HG02571 (cell line): ENCODE measurements at regions not wholly inside any gene's neighbourhood (a gene's known extent, or its start where the extent isn't known, plus 50 kb on each side); places are given as distances from the start of the nearest gene placed in this dataset.
"Not testable (repeated sequence)": the region's sequence is repeated elsewhere in the genome, so short reads cannot be mapped to it uniquely, and the experiment has no call there.

ENCODE experiments used
- ATAC-seq: cut with Tn5 transposase; IDR thresholded peaks from one replicate; pipeline ENCODE4 v1.9.1; 2021; ENCODE audit warnings: mild to moderate bottlenecking, moderate library complexity; ENCODE audit not compliant: unreplicated experiment

DNA sequence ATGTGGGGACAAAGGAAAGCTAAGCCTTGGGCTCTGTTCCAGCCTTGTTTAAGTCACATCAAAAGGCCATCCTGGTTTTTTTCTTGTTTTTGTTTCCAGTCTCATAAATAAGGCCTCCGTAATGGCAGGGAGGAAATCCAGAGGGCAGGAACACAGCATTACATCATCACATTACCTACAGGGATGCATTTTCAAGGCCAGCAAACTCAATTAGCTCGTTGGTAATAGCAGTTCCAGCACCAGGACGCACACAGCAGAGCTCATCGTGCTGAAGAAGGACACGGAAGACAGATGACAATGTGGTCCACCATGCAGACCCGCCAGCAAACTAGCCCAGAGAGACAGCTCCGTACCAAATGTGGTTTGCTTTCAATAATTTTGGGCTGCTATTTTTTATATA is 1209.2 kb downstream of the TYW1 start:
- ATAC-seq, result no peak

- no peak for ATAC-seq
Measured at GRCh38 chr7:68206946-68207485, 1210.4 kb downstream of the TYW1 start.

GRCh38 chr7:68207676-68208075 is 1211.0 kb downstream of the TYW1 start:
- ATAC-seq, result no peak

DNA sequence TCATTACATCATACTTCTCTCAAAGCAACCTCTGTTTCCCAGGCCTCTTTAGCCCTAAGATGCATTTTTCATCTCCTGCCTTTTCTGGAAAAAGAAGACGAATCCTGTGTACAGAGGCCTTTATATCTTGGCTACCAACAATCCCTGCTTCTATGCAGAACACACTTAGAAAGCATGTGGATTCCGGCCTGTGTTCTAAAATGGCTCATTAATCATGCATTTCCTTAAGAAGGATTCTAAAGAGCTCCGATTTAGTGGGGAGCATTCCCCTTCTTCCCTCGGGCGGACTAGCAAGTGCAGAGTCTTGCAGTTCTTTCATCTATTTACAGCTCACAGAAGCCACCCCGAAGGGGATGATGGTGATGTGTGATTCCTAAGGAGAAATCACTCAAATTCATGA is 1212.9 kb downstream of the TYW1 start:
- ATAC-seq, result no peak

- ATAC-seq, result no peak
Measured at GRCh38 chr7:68213838-68214237, 1217.2 kb downstream of the TYW1 start.

DNA sequence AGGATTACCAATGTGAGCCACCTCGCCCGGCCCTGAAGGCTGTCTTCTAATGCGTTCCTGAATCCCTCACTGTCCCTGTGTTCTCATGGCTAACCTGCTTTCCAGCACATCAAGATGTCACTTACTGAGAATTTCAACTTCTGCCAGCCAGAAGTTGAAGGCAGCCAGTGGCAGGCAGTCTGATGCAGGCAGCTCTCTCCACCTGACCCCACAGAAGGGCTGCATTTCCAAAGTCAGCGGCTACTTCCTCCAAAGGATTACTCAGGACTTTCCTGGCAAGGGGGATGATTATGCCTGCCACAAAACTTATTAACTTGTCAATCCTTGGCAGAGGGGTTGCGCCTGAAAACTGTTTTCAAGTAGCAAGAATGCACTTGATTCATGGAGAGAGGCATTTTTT is 1219.4 kb downstream of the TYW1 start:
- ATAC-seq, result no peak

DNA sequence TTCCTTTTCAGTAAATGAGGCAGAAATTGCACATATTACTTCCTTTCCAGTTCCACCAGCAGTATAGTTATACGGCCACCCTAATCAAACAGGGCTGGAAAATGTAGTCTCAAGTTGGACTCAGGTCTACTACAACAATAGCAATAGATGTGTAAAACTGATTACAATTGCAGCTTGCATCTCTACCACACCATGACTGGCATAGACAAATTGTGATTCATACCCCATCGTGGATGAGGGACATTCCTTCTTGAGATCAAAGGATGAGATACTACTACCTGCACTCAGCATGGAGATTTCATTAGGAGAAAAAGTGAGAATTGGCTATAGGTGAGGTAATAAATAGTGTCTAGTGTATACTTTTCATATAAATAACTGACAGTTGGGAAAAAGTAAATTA is 1220.8 kb downstream of the TYW1 start:
- ATAC-seq, result no peak

DNA sequence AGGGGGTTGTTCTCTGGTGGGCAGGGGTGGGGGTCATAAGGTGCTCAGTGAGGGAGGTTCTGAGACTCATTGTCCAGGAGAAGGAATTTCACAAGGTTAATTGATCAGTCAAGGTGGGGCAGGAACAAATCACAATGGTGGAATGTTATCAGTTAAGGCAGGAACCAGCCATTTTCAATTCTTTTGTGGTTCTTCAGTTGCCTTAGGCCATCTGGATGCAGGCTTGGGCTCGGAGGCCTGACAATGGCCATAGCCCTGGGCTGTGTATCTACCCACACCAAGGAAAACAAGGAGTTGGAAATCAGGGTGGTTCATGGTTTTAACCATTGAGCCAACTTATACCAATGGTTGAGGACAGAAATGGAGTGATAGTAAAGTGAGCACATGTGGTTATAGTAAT is 1221.8 kb downstream of the TYW1 start:
- no peak for ATAC-seq

- ATAC-seq, result no peak
Measured at GRCh38 chr7:68222311-68222710, 1225.7 kb downstream of the TYW1 start.

DNA sequence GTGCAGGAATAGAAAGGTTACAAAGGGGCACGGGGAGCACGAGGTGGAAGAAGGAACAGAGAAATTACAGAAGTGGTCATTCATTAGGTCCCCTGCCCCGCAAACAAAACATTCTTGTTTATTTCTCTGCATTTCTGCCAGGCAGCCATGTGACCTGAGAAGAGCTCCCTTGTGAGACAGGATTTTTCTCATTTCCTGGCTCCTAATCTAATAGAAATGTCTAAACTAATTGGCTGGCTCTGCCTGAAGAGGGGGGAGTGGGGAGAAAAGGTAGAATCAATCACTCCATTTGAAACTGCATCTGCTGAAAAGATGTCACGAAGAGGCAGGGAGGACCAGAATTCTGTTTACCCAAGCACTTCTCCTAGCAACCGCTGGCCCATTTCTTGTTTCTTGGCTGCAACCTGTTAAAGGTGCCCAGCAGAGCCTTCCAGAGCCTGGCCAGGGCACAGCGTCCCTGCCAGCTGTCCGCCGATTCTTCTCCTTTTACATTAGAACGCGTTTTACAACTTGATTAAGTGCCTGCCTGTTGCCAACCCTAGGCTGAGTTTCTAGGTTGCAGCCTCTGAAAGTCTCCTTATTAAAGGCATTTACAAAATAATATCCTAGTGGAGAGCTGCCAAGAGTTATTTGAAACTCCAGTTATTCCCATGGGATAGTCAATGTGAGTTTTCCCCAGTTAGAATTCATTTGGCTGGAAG is 1227.6 kb downstream of the TYW1 start:
- no peak for ATAC-seq

DNA sequence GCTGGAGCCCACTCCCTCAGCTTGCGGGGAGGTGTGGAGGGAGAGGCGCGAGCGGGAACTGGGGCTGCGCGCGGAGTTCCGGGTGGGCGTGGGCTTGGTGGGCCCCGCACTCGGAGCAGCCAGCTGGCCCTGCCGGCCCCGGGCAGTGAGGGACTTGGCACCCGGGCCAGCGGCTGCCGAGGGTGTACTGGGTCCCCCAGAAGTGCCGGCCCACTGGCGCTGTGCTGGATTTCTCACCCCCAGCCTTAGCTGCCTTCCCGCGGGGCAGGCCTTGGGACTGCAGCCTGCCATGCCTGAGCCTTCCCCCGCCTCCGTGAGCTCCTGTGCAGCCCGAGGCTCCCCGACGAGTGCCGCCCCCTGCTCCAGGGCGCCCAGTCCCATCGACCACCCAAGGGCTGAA is 1234.4 kb downstream of the TYW1 start:
- not testable (repeated sequence) for ATAC-seq

DNA sequence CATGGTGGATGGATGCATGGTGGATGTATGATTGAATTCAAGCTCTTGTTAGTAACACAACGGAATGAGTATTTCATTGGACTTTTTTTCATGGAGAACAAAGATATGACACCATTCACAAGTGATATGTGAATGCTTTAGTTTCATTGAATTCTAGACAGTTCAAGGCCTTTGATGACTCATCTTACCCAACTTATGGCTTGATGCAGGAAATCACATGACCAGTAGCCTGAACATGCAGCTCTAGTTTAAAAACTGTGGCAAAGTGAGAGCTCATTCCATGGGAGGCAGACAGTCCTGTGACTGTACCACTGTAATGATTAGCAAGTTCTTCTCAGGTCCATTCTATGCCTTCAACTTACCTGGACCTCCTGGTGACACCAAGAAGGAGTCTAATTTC is 1239.3 kb downstream of the TYW1 start:
- ATAC-seq, result no peak

DNA sequence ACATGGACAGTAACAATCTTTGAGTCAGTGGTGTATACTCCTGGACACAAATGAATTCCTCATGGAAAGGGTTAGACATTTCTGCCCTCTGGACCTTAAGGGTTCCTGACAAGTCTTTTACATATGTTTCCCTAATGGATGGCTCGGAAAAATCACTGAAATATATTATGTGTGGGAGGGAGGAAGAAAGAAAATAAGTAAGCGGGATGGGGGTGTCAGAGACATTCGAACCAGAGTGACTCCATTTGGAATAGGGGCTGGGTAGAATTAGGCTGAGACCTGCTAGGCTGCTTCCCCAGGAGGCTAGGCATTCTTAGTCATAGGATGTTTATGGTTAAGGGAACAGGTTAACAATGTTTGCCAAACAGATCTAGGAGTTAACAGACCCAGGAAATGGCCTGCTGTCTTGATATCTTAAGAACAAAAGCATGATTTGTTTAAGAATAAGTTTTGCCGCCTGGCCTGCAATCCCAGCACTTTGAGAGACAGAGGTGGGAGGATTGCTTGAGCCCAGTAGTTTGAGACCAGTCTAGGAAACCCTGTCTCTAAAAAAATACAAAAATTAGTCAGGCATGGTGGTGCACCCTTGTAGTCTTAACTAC is 1241.7 kb downstream of the TYW1 start:
- no peak for ATAC-seq

DNA sequence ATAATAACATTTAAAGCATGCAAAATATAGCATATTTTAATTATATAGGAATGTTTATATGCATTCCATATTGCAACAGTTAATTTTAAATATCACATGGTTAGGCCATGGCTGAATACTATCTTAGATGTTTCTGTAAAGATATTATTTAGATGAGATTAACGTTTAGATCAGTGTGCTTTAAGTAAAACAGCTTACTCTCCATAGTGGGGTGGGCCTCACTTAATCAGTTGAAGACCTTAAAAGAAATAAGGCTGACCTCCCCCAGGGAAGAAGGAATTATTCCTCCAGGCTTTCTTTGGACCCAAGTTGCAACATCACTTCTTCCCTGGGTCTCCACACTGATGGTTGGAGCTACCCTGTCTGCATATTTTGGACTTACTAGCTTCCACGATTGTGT is 1246.5 kb downstream of the TYW1 start:
- ATAC-seq, result no peak

DNA sequence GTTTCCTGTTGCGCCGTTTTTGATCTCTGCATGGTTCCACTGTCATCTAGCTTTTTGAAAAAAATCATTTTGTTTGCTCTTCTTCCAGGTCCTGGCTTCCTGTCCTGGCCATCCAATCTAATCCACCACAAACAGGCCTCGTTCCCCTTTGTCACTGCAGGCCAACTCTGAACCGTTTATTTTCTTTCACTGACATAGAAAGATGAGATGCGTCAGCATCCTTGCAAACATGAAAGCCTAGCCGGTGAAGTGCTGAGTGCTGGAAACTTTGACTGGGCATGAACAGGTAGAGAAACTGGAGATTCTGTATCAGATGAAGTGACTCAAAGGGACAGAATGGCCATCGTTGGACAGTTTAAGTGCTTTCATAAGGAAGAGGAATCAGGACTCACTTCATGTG is 1247.8 kb downstream of the TYW1 start:
- ATAC-seq, result no peak

GRCh38 chr7:68245688-68246087 is 1249.1 kb downstream of the TYW1 start:
- ATAC-seq, result no peak

GRCh38 chr7:68246189-68246633 is 1249.6 kb downstream of the TYW1 start:
- no peak for ATAC-seq

- no peak for ATAC-seq
Measured at GRCh38 chr7:68247126-68247525, 1250.5 kb downstream of the TYW1 start.

- no peak for ATAC-seq
Measured at GRCh38 chr7:68247571-68247970, 1250.9 kb downstream of the TYW1 start.

GRCh38 chr7:68248973-68249372 is 1252.3 kb downstream of the TYW1 start:
- ATAC-seq, result no peak

GRCh38 chr7:68249611-68250010 is 1253.0 kb downstream of the TYW1 start:
- ATAC-seq, result no peak

DNA sequence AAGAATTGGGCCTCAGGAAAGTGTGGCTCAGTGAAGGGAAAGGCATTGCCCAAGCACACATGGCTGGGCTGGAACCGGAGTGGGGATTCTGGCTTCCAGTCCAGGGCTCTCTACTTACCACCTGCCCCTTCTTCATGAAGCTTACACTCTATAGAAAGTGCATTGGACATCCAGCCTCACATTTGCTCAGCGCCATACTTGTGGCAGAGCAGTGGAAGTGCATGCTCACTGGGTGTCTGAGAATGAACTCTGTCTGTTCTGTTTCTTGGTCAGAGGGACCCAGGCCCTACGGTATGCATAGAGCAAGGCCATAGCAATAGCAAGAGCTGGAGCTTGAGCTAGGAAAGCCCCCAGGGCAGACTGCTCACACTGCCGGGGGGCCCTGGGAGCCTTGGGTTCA is 1253.5 kb downstream of the TYW1 start:
- ATAC-seq, result no peak

DNA sequence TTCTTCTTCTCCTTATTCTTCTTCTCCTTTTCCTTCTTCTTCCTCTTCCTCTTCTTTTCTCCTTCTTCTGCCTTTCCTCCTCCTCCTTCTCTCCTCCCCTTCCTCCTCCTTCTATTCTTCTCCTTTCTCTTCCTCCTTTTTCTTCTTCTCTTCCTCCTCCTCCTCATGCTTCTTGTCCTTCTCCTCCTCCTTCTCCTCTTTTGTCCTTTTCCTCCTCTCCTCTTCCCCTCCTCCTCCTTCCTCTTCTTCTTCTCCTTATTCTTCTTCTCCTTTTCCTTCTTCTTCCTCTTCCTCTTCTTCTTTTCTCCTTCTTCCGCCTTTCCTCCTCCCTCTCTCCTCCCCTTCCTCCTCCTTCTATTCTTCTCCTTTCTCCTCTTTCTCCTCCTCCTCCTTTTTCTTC is 1258.2 kb downstream of the TYW1 start:
- ATAC-seq, result not testable (repeated sequence)
